BJ (cell line): ENCODE measurements at regions not wholly inside any gene's neighbourhood (a gene's known extent, or its start where the extent isn't known, plus 50 kb on each side); places are given as distances from the start of the nearest gene placed in this dataset.
"Not testable (repeated sequence)": the region's sequence is repeated elsewhere in the genome, so short reads cannot be mapped to it uniquely, and the experiment has no call there.

ENCODE experiments used
- CTCF ChIA-PET: fragments of 350-600 bp; formaldehyde crosslinking; extraction: SDS; loops from one replicate; lab custom pipeline; 2021; ENCODE audit warnings: antibody characterized with exemption, inconsistent platforms; lab: Yijun Ruan, JAX
- POLR2A ChIA-PET: fragments of 300-600 bp; sonication (Branson Sonifier 250); formaldehyde crosslinking; extraction: SDS; loops from one replicate; lab custom pipeline; 2021; ENCODE audit warnings: antibody characterized with exemption; lab: Charles Lee
- DNase-seq: peaks from one replicate; pipeline ENCODE4 v3.0.0-alpha.2; 2011; ENCODE audit warnings: low read depth
- H3K27me3 ChIP-seq: 2 replicates; pipeline ENCODE4 v1.6.0; 2011; ENCODE audit warnings: low read length; ENCODE audit not compliant: control insufficient read depth, insufficient read depth
- H3K36me3 ChIP-seq: 2 replicates; pipeline ENCODE4 v1.5.1; 2011; ENCODE audit warnings: low read length; ENCODE audit not compliant: control insufficient read depth, insufficient read depth
- H3K4me3 ChIP-seq: 2 replicates; pipeline ENCODE4 v1.5.1; 2011; ENCODE audit warnings: low read depth, mild to moderate bottlenecking, control low read depth, low read length
- TF ChIP-seq, protein P1 (sequence below): IDR thresholded peaks from 2 replicates; pipeline ENCODE4 v1.5.1; 2011; ENCODE audit warnings: low read depth, mild to moderate bottlenecking, control low read depth, inconsistent platforms, low read length, moderate library complexity; ENCODE audit not compliant: insufficient read depth

DNA sequence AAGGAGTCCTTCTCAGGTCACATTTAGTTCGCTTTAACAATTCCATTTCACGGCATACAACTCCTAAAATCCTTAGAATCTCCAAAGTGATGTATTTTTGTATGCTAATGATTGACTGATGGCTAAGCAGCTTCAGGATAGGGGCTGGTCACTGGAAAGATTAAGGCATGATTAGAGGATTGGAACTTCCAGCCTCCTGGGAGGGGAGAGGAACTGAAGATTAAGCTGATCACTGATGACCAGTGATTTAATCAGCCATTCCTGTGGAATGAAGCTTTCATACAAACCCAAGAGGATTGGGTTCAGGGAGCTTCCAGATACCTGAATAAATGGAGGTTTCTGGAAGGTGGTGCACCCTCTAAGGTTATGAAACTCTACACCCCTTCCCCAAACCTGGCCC, 123.9 kb upstream of the CDK13 start:
- Histone ChIP-seq H3K36me3 (no peaks in the 10 kb centered on the region), H3K27me3 (no peaks in the 10 kb centered on the region), H3K4me3 (no peak overlapping the region)
- ChIA-PET CTCF (no interaction called here), POLR2A (interaction anchor here (0.7 kb wide), 1 partner anchor 308 kb away, joined by 3 read pairs; the partner anchor contains the start of gene MPLKIP)
- DNase-seq = no peak
- TF ChIP-seq, protein P1, sequence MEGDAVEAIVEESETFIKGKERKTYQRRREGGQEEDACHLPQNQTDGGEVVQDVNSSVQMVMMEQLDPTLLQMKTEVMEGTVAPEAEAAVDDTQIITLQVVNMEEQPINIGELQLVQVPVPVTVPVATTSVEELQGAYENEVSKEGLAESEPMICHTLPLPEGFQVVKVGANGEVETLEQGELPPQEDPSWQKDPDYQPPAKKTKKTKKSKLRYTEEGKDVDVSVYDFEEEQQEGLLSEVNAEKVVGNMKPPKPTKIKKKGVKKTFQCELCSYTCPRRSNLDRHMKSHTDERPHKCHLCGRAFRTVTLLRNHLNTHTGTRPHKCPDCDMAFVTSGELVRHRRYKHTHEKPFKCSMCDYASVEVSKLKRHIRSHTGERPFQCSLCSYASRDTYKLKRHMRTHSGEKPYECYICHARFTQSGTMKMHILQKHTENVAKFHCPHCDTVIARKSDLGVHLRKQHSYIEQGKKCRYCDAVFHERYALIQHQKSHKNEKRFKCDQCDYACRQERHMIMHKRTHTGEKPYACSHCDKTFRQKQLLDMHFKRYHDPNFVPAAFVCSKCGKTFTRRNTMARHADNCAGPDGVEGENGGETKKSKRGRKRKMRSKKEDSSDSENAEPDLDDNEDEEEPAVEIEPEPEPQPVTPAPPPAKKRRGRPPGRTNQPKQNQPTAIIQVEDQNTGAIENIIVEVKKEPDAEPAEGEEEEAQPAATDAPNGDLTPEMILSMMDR = no peak

DNA sequence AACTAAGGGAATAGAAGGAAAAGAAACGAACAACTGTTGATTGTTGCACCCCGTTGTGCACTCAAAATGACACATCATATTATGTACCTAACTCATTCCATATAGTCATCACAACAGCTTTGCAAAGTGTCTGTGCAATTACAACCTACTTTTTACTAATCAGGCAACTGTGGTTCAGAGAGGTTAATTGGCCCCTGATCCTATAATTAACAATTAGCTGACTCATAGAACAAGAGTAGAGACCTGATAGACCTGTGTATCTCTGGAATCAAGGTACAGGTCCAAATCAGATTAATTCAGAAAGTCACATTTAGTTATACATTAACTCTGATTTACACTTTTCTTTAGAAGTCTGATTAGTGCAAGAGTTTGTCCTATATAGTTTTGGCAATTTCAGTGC, 122.5 kb upstream of the CDK13 start:
- Histone ChIP-seq H3K27me3 (no peaks in the 10 kb centered on the region), H3K4me3 (no peak overlapping the region), H3K36me3 (no peaks in the 10 kb centered on the region)
- no peak for DNase-seq
- TF ChIP-seq, protein P1 = no peak
- ChIA-PET POLR2A (no interaction called here), CTCF (interaction anchor here (0.6 kb wide), 1 partner anchor 1997 kb away, joined by 3 read pairs; no protein-coding TSS in a partner anchor)

DNA sequence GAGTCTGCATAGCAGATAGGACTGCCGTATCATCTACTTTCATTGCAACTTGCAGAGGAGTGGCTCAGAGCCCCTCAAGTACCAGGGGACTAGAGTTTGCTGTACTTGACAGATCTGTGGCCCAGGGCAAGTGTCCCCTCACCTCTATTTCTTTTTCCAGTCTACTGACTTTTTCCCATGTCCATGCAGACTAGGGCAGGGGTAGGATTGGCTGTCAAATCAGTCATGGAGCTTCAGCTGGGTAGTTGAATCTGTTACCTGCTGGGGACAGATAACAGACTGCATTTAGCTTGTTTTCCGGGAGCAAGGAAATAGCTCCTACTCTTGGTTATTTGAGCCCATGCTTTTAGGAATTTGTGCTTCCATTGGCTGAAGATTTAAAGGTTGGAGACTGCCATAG, 121.0 kb upstream of the CDK13 start:
- TF ChIP-seq, protein P1 = no peak
- no peak for DNase-seq
- Histone ChIP-seq H3K36me3 (no peaks in the 10 kb centered on the region), H3K27me3 (peaks cover 1% of the 10 kb centered on the region), H3K4me3 (no peak overlapping the region)
- CTCF ChIA-PET = no interaction called here
- POLR2A ChIA-PET = no interaction called here

DNA sequence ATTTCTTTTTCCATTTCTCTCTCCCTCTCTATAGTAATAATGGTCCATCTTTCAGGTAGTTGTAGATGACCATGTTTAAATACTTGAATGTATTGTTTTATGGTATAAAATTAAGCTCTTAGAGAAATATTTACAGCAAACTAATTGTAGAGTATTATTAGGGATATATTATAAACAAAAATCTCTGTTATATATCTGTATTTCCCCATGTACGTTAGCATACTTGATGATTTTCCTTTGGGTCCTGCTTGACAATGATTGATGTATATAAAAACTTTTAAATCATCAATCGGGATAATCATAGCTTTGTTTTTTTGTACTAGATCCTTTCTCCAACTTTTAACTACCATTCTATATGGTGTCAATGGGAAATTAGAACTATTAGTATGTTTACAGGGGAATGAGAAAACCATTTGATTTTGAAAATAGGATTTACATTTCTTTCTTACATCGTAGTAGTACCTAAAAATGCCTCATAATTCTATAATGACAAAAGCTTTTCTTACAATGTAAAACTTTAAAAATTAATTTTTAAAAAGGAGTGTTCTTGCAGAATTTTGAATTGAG, 117.5 kb upstream of the CDK13 start:
- CTCF ChIA-PET = interaction anchor here (1.3 kb wide), 1 partner anchor 8 kb away, joined by 3 read pairs; no protein-coding TSS in a partner anchor
- peaks cover 8% of the 10 kb centered on the region for H3K27me3 ChIP-seq

DNA sequence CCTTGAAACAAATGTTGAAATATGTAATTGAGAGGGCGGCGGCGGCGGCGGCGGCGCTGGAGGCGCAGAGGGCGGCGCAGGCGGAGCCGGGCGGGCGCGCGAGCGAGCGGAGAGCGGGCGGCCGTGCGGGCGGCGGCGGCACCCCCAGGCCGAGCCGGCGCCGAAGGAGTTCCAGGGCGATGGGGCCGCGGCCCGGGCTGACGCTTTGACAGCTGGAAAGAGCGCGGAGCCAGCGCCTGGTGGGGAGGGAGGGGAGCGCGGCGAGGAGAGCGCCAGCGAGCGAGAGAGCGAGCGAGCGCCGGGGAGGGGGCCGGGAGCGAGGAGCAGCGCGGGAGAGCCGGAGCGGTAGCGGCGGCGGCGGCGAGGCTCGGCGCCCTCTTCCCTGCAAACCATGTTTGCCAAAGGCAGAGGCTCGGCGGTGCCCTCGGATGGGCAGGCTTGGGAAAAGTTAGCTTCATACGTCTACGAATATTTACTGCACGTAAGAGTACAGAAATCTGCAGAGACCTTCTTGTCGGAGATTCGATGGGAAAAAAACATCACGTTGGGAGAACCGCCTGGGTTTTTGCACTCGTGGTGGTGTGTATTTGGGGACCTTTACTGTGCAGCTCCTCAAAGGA, 116.8 kb upstream of the CDK13 start:
- H3K36me3 ChIP-seq, POLR2A ChIA-PET, H3K27me3 ChIP-seq, DNase-seq: not testable (repeated sequence)
- H3K4me3 ChIP-seq = peak overlapping the region; percentile 34
- CTCF ChIA-PET = interaction anchor here (0.6 to 1.3 kb wide), 2 partner anchors 9 to 253 kb away, joined by 3 to 4 read pairs; no protein-coding TSS in a partner anchor

More for the DNA sequence above, 117.5 kb upstream of the CDK13 start:
- Histone ChIP-seq H3K4me3 (no peak overlapping the region), H3K36me3 (no peaks in the 10 kb centered on the region)
- POLR2A ChIA-PET = no interaction called here
- no peak for DNase-seq
- TF ChIP-seq, protein P1 = no peak

DNA sequence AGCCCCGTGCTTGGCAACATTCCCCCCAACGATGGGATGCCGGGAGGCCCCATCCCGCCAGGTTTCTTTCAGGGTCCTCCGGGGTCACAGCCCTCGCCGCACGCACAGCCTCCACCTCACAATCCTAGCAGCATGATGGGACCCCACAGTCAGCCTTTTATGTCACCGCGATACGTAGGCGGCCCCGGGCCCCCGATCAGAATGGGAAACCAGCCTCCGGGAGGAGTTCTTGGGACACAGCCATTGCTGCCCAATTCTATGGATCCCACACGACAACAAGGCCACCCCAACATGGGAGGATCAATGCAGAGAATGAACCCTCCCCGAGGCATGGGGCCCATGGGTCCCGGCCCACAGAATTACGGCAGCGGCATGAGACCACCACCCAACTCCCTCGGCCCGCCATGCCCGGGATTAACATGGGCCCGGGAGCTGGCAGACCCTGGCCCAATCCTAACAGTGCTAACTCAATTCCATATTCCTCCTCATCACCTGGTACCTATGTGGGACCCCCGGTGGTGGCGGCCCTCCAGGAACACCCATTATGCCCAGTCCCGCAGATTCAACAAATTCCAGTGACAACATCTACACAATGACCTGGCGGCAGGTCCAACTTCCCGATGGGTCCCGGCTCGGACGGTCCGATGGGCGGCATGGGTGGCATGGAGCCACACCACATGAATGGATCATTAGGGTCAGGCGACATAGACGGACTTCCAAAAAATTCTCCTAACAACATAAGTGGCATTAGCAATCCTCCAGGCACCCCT, 116.0 kb upstream of the CDK13 start:
- H3K4me3 ChIP-seq, POLR2A ChIA-PET: not testable (repeated sequence)
- CTCF ChIA-PET = interaction anchor here (0.6 kb wide), 1 partner anchor 254 kb away, joined by 4 read pairs; no protein-coding TSS in a partner anchor

More for the DNA sequence above, 116.0 kb upstream of the CDK13 start:
- peaks cover 11% of the 10 kb centered on the region for H3K27me3 ChIP-seq
- not testable (repeated sequence) for H3K36me3 ChIP-seq, DNase-seq
